ENCODE measurements at regions not wholly inside any gene's neighbourhood (a gene's known extent, or its start where the extent isn't known, plus 50 kb on each side); places are given as distances from the start of the nearest gene placed in this dataset.

DNA sequence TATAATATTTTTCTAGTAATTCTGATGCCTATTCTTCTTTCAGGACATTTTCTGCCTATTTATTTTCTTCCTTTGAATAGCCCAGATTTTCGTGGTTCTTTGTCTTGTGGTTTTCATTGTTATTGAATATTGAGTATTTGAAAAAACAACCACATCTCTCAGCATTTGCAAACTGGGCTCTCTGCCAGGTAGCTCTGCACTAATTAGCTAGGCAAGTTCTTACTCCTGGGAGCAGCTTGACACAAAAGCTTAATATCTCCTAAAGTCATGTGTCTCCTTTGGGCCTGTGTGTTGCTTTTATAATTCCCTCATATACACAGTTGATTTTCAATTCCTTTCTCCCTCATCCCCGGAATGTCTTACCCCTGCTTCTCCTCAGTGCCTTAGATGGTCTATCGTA is 413.5 kb upstream of the GRIA3 start (continued):
- TF ChIP-seq PTTG1 (tag; IDR thresholded peaks at IDR 0.05; ENCODE audit: low read depth), result no peak
- no peak for TF ChIP-seq HMG20A (CRISPR knock-in tag; conservative IDR thresholded peaks at IDR 0.05)
- TF ChIP-seq CBFB (CRISPR knock-in tag; IDR thresholded peaks at IDR 0.05), result no peak
- TF ChIP-seq ZNF780A (CRISPR knock-in tag; IDR thresholded peaks at IDR 0.05), result no peak
- no peak for TF ChIP-seq MCM2 (IDR thresholded peaks at IDR 0.05; ENCODE audit: low read depth)
- TF ChIP-seq FOXJ2 (tag; IDR thresholded peaks at IDR 0.05), result no peak
- no peak for TF ChIP-seq SRF (CRISPR knock-in tag; IDR thresholded peaks at IDR 0.05)

DNA sequence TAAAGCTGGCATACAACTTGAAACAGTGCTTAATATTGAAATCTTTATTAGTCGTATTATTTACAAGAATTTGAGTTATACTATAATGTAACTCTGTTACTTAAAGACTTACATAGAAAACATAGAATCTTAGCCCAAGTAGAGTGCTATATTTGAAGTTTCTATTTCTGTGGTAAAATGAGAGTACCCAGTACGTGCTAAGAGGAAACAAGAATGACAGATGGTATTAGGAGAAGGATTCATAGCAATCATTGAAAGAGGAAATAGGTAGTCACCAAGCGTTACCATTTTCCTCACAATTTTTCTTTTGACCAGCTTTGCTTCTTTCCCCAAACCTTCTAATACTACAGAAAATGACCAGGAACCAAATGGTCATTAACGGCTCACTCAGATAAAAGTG is 412.1 kb upstream of the GRIA3 start:
- Histone ChIP-seq H3K4me1 (replicated peaks in 1 of 2; ENCODE audit: control insufficient read depth in 2 of 2, insufficient read depth in 2 of 2, low read length in 2 of 2) (no peaks in the 10 kb centered on the region), H3K9ac (ENCODE audit: insufficient read depth in 1 of 2, low read depth in 2 of 2, low read length in 2 of 2) (no peak overlapping the region), H3K9me3 (replicated peaks; ENCODE audit: control insufficient read depth, insufficient read depth, low read depth, low read length) (no peaks in the 10 kb centered on the region), H3K79me2 (ENCODE audit: control insufficient read depth, insufficient read depth, low read length) (no peaks in the 10 kb centered on the region), H2AFZ (ENCODE audit: low read depth, low read length) (no peak overlapping the region), H3K9me1 (ENCODE audit: control insufficient read depth, insufficient read depth, low read length) (no peaks in the 10 kb centered on the region), H3K4me2 (ENCODE audit: insufficient read depth, low read length) (no peak overlapping the region), H3K4me3 (no peak overlapping the region), H3K36me3 (ENCODE audit: control insufficient read depth, insufficient read depth, low read length) (no peaks in the 10 kb centered on the region), H4K20me1 (replicated peaks; ENCODE audit: control insufficient read depth, insufficient read depth, low read length) (no peaks in the 10 kb centered on the region), H3K27ac (ENCODE audit: extremely low read depth, low read depth, low read length) (no peak overlapping the region), H3K27me3 (ENCODE audit: control insufficient read depth in 2 of 2, insufficient read depth in 2 of 2, low read length in 2 of 2) (no peaks in the 10 kb centered on the region)
- CTCF ChIA-PET (ENCODE audit: low intra/inter-chr PET ratio), result no interaction called here
- no peak for DNase-seq (ENCODE audit: extremely low read depth in 1 of 4, low spot score in 3 of 4)
- no TSS peak for BruUV-seq (replicated peaks)
- TF ChIP-seq ZNF232 (CRISPR knock-in tag; IDR thresholded peaks at IDR 0.05) (no peak), CBX2 (IDR thresholded peaks at IDR 0.05; ENCODE audit: insufficient read depth, low read length, poor library complexity, severe bottlenecking) (no peak), MCM5 (IDR thresholded peaks at IDR 0.05; ENCODE audit: low read depth) (no peak), FOXA3 (CRISPR knock-in tag; conservative IDR thresholded peaks at IDR 0.05 in 1 of 2, IDR thresholded peaks at IDR 0.05 in 1 of 2) (no peak), ZNF507 (tag; conservative IDR thresholded peaks at IDR 0.05) (no peak)
- intact Hi-C loops (cut with micrococcal nuclease) (no loop called here), in situ Hi-C loops (cut with MboI) (no loop called here)
- POLR2A ChIA-PET, result no interaction called here
- ATAC-seq, result no peak
- FAIRE-seq, result no peak
- WGBS (ENCODE audit: insufficient coverage, low coverage, missing lambda C conversion rate), result 3% methylated on average over 4 of the region's 4 CpGs

All from K562 (cell line).